Kidney (tissue), 13 donors: ENCODE measurements at regions not wholly inside any gene's neighbourhood (a gene's known extent, or its start where the extent isn't known, plus 50 kb on each side); places are given as distances from the start of the nearest gene placed in this dataset.

ENCODE experiments used
- DNase-seq, 5 donors: peaks; one replicate each; pipeline ENCODE4 v3.0.0-alpha.2; 2013 to 2020
- FAIRE-seq: peaks from 2 replicates; lab custom pipeline; 2012; peaks lifted over from hg19 to GRCh38; lab: Jason Lieb, UNC
- H3K27ac ChIP-seq, 2 donors: one replicate each; pipeline ENCODE4 v1.7.0; 2013; ENCODE audit warnings: low read depth in 2 of 2, low read length in 2 of 2, inconsistent platforms in 1 of 2
- H3K27me3 ChIP-seq: one replicate; pipeline ENCODE4 v1.7.1; 2013; ENCODE audit warnings: low read length, inconsistent platforms; ENCODE audit not compliant: control insufficient read depth, insufficient read depth
- H3K36me3 ChIP-seq, 3 donors: one replicate each; pipeline versions ENCODE4 v1.7.0 to v1.7.1; 2013; ENCODE audit warnings: low read length in 3 of 3, control low read depth in 1 of 3, inconsistent platforms in 1 of 3; ENCODE audit not compliant: insufficient read depth in 3 of 3, control insufficient read depth in 2 of 3
- H3K4me1 ChIP-seq, 3 donors: one replicate each; pipeline versions ENCODE4 v1.7.0 to v1.7.1; 2013; ENCODE audit warnings: low read length in 3 of 3, inconsistent platforms in 1 of 3, low read depth in 1 of 3; ENCODE audit not compliant: control insufficient read depth in 2 of 3, insufficient read depth in 2 of 3
- H3K4me3 ChIP-seq, 3 donors: one replicate each; pipeline versions ENCODE4 v1.7.0 to v1.8.1; 2013; ENCODE audit warnings: low read length in 3 of 3, control low read depth in 1 of 3, inconsistent platforms in 1 of 3
- H3K9ac ChIP-seq, 3 donors: one replicate each; pipeline versions ENCODE4 v1.7.0 to v1.7.1; 2013; ENCODE audit warnings: low read length in 3 of 3, control low read depth in 1 of 3, inconsistent platforms in 1 of 3
- H3K9me3 ChIP-seq, 3 donors: one replicate each; pipeline versions ENCODE4 v1.7.0 to v1.7.1; 2013; ENCODE audit warnings: low read length in 3 of 3, control low read depth in 1 of 3, inconsistent platforms in 1 of 3; ENCODE audit not compliant: control insufficient read depth in 2 of 3, insufficient read depth in 1 of 3
- CTCF ChIP-seq: IDR thresholded peaks from 3 replicates; pipeline ENCODE4 v1.5.1; 2012; ENCODE audit warnings: mild to moderate bottlenecking, moderate library complexity, borderline replicate concordance; ENCODE audit not compliant: insufficient read depth; ENCODE audit errors: extremely low read depth
- intact Hi-C: fragments of 100-400 bp; cut with DNase I; formaldehyde crosslinking; loops from one replicate; pipeline ENCODE4 v1.11.1; 2022
- donor health status: control.
- donor health status: control.
- donor health status: control.
- donor health status: control.
- donor health status: control.
- donor health status: DM: yes; HTN: yes; CAD: no.
- donor health status: Normal renal cell carcinoma (clear cell type).

- no peak overlapping the region for H3K27ac ChIP-seq
- no peak for TF ChIP-seq CTCF
- H3K4me3 ChIP-seq, result no peak overlapping the region
- no peak for DNase-seq
- no peak overlapping the region for H3K9ac ChIP-seq
- H3K4me1 ChIP-seq, result no peaks in the 10 kb centered on the region
- H3K9me3 ChIP-seq, result no peaks in the 10 kb centered on the region
- no peaks in the 10 kb centered on the region for H3K36me3 ChIP-seq
- no peak for FAIRE-seq
- no peaks in the 10 kb centered on the region for H3K27me3 ChIP-seq
- intact Hi-C loops, result no loop called here
Measured at GRCh38 chr4:138452826-138453225, 210.7 kb upstream of the SLC7A11 start.

- no peaks in the 10 kb centered on the region for H3K4me1 ChIP-seq
- no peak for TF ChIP-seq CTCF
- intact Hi-C loops, result no loop called here
- no peak overlapping the region for H3K4me3 ChIP-seq
- H3K9ac ChIP-seq, result no peak overlapping the region
- FAIRE-seq (no peak), DNase-seq (no peak)
- no peak overlapping the region for H3K27ac ChIP-seq
- no peaks in the 10 kb centered on the region for H3K9me3 ChIP-seq
- no peaks in the 10 kb centered on the region for H3K27me3 ChIP-seq
- H3K36me3 ChIP-seq, result no peaks in the 10 kb centered on the region
Measured at GRCh38 chr4:138451276-138451663, 209.1 kb upstream of the SLC7A11 start.

- H3K4me1 ChIP-seq, result no peaks in the 10 kb centered on the region
- no peaks in the 10 kb centered on the region for H3K36me3 ChIP-seq
- H3K9me3 ChIP-seq, result no peaks in the 10 kb centered on the region
- FAIRE-seq (no peak), DNase-seq (peak in 1 of 5 donors; percentile 3)
- H3K9ac ChIP-seq, result no peak overlapping the region
- no peak for TF ChIP-seq CTCF
- H3K27me3 ChIP-seq, result no peaks in the 10 kb centered on the region
- intact Hi-C loops, result no loop called here
- H3K4me3 ChIP-seq, result no peak overlapping the region
- H3K27ac ChIP-seq, result no peak overlapping the region
Measured at GRCh38 chr4:138450546-138451275, 208.6 kb upstream of the SLC7A11 start.

GRCh38 chr4:138449938-138450337 lies 207.8 kb upstream of the SLC7A11 start:
- H3K27ac ChIP-seq, result no peak overlapping the region
- no peak for DNase-seq
- no peak for TF ChIP-seq CTCF
- no peak for FAIRE-seq
- no peaks in the 10 kb centered on the region for H3K36me3 ChIP-seq
- no peaks in the 10 kb centered on the region for H3K9me3 ChIP-seq
- H3K9ac ChIP-seq, result no peak overlapping the region
- no peak overlapping the region for H3K4me3 ChIP-seq
- H3K27me3 ChIP-seq, result no peaks in the 10 kb centered on the region
- intact Hi-C loops, result no loop called here
- H3K4me1 ChIP-seq, result no peaks in the 10 kb centered on the region
